NCI-H146 (cell line): ENCODE measurements at regions not wholly inside any gene's neighbourhood (a gene's known extent, or its start where the extent isn't known, plus 50 kb on each side); places are given as distances from the start of the nearest gene placed in this dataset.
A peak's percentile ranks its signal among the peaks of the same experiment; 100 is the strongest.
"Not testable (repeated sequence)": the region's sequence is repeated elsewhere in the genome, so short reads cannot be mapped to it uniquely, and the experiment has no call there.

ENCODE experiments used
- DNase-seq: peaks from one replicate; lab custom pipeline; 2025; lab: John Stamatoyannopoulos, UW

DNA sequence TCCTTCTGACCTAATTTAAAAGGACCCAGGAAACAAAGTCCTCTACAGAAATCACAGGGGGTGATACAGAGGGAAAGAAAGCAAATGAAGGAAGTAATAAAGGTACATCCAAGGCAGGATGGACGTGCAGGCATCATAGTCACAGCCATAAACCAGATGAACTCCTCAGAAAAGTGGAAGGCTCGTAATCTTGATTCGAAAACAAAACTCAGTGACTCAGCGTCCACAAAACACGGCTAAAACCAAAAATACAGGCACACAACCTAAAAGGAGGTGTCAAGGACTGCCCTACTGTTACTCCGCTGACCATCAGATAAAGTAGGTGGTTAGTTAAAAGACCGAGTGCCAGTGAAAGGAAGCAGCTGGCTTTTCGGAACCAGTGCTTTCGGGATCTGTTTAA lies 81.5 kb downstream of the TRIM69 start:
- DNase-seq: not testable (repeated sequence)

DNA sequence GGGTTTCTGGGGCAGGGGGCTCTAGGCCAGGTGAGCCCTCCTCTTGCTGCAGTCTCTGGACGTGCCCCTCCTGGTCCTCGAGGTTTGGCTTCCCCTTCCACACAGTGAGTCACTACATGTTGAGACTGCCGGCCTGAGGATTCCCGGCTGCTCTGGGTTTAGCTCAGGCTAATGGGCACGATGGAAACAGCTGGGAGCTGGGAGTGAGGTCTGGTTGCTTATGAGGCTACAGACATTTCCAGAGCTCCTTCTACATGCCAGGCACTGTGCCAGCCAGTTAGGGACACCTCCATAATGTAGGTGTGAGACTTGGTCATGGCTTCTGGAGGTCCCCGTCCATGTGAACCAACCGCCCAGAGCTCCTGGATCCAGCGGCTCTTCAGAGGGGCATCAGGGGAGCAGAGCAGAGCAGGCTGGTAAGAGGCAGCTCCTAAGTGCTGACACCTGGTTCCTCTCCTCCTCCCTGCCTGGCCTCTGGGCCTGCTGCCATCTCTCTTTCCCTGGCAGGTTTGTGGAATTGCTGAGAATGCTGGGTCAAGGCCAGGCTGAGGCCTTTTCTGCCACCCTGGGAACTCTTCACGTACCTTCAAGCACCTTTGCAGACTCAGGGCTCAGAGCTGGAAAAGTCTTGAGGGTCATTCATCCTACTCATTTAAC lies 83.1 kb downstream of the TRIM69 start:
- DNase-seq: not testable (repeated sequence)

DNA sequence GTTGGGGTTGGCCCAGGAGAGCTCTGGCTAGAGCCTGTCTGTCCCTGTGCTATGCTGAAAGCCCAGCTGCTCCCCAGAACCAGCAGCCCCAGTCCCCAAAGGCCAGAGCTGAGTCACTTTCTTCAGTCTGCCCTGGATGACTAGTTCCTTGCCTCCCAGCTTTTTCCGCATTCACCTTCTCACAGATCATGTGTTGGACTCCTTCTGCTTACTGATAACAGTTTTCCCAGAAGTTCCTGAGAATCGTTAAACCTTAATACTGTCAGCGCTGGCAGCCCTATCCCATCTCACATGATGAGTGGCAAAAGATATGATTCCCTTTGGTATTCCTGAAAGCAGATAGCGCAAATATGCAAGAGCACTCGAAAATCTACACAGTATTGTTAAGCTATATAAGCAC lies 84.2 kb downstream of the TRIM69 start:
- DNase-seq: not testable (repeated sequence)

DNA sequence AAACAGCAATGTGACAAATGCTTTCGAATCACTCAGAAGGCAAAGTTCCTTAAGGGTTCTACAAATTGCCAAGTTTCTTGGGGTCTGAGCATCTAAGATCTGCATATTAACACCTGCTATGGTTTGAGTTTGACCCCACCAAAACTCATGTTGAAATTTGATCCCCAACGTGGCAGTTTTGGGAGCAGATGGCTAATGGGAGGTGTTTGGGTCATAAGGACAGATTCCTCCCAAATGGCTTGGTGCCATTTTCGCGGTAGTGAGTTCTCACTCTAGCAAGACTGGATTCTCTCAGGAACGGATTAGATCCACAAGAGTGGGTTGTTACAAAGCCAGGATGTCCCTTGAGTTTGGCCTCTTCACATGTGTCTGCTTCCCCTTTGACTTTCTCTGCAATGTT lies 84.6 kb downstream of the TRIM69 start:
- DNase-seq: not testable (repeated sequence)

DNA sequence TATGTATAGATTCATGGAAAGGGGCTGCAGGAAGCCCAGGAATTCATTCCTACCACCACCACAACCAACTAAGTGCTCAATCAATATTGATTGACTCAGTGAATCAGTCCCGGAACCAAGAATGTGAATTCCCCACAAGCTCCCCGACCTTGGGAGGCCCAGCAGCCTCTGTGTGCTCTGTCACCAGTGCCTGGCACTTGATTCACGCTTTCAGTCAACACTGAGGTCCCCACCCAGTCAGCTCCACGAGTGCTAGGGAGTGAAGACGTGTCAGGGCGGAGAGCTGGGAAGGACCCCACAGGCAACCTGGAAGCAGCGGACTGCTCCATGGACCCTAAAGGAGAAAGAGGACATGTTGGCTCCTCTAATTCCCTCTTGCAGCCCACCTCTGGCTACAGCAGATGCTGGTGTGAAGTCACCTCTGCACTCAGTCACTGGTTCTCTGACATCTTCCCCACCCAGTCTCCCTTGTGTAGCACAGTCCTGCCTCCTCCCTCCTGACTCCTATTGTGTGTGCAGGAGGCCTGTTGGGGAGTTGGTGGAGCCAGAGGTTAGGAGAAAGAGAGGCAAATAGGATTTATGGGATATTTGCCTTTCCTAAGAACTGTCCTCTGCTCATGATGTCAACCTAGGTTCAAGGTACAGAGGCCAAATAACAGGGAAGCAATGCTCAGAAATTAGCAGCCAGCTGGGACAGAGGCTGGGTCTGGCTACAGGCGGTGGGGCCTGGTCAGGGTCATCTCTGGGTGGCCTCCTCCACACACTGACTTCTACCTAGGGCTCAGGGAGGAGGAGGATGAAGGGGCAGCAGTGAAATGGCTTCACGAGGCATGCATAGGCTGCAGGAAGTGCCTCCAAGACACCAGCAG lies 88.2 kb downstream of the TRIM69 start:
- DNase-seq: not testable (repeated sequence)

DNA sequence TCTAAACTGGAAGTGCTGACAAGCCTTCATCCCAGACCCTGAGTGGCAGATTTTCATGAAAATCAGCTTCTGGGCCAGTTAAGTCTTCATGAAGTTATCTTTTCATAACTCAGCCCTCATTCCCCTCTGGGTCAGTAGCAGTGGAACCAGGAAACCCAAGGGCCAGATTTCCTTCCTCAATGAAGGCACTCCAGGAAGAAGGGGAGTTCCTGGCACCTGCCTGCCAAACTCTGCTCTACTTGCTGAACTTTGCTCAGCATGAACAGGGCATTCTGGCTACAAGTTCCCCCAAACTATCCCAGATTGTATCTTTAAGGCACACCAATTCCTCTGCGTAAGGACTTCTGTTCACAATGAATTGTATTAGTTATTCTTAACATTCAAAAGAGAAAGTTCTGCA lies 90.3 kb downstream of the TRIM69 start:
- not testable (repeated sequence) for DNase-seq

DNA sequence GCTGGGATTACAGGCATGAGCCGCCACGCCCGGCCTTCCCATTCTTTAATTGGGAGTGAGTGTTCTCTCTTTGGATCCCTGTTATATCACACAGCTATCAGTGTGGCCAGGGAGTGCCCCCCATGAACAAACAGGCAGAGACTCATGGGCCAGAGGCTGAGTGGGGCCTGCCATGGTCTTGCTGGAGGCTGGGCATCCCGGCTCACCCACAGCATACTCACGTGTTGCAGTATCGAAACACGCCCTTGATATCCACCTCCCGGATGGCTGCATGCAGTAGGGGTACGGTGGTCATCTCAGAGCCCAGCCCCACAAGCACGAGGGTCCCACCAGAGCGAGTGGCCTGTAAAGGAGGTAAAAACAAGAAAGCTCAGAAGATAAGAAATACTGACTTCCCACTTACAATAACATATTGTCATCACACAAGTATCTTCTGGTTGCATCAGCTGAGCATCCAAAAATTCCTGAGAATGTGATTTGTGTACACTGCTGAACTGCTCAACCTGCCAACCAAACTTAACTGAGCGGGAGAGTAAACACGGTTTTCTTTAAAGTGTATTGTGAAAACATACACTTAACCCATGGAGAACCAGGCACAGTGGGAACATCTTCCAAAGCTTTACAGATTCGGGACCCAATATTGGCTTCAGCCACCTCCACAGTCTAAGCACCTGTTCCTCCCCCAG lies 92.0 kb downstream of the TRIM69 start:
- not testable (repeated sequence) for DNase-seq

DNA sequence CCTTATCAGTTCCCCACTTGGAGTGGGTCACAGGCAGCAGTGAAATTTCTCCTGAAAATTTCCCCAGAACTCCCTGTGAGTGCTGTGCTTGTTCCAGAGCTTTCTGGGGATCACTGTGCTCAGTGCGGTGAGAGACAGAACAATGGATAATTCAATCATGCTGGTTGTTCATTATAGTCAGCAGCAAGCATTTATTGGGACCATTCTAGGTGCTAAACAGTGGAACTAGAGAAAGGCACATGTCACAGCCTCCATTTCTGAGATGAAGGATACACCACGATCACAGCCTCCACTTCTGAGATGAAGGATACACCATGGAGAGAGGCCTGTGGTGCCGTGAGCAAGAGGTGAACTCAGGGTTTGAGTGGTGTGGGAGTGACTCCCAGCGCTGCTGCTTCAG lies 92.8 kb downstream of the TRIM69 start:
- not testable (repeated sequence) for DNase-seq

DNA sequence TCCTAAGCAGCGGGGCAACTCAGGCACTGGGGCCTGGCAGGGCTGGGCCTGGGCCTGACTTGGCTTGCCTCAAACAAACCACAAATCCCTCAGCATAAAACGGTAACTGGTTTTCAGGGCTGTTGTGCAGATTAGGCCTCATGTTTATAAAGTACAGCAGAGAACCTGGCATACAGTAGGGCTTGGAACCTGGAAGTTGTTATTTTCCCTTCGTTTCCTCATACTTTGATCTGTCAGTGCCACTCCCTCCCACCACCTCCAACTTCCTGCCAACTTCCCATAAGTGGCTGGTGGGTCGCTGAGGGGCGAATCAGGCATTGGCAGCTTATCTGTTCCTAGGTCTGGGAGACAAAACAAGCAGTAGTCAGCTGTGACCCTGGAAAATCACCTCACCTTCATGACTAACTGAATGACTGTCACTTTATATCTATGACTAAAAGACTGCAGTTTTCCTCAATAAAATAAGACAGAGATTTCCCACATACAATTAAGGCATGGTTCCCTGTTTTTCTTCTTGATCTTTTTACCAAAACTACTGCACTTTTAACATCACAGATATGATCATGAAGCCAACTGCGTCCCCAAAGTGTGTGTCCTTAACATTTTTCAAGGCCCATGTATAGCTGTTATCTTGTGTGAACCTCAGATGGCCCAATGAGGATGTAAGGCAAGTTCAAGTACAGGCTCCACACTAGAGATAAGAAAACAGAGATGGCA lies 94.5 kb downstream of the TRIM69 start:
- DNase-seq: not testable (repeated sequence)

DNA sequence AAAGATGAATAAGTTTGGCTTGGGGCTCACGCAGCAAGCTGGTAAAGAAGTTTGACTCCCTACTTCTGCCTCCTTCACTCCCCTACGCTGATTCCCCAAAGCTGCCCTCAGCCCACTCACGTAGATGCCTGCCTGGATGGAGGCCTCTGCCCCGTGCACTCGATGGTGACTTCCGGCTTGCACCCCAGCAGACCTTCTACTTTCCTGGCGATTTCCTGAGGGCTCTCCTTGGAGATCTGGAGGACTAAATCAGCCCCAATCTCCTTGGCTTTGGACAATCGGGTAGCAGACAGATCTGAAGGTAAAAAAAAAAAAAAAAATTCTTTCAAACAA lies 95.0 kb downstream of the TRIM69 start:
- not testable (repeated sequence) for DNase-seq

DNA sequence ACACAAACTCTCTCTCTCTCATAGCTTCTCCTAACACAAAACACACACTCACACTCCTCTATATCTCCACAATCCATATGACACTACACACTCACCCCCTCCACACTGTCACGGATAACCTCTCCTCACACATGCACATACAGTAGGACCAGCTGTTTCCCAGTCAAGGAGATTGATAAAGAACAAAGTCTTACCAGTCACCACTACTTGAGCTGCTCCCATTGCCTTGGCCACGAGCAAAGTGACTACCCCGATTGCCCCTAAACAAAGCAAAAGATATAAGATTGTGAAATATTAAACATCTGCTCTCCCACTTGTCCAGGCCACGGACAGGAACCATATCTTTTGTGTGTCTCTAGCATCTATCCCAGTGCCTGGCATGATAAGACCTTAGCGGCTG lies 95.8 kb downstream of the TRIM69 start:
- DNase-seq: not testable (repeated sequence)

DNA sequence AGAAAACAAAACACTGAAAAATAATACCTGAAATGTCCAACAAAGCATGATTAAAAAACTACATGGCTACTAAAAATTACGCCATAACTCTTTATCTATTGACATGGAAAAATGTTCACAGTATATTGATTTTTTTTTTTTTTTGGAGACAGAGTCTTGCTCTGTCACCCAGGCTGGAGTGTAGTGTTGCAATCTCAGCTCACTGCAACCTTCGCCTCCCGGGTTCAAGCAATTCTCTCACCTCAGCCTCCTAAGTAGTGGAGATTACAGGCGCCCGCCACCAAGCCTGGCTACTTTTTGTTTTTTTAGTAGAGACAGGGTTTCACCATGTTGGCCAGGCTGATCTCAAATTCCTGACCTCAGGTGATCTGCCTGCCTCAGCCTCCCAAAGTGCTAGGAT lies 96.8 kb downstream of the TRIM69 start:
- DNase-seq: not testable (repeated sequence)

DNA sequence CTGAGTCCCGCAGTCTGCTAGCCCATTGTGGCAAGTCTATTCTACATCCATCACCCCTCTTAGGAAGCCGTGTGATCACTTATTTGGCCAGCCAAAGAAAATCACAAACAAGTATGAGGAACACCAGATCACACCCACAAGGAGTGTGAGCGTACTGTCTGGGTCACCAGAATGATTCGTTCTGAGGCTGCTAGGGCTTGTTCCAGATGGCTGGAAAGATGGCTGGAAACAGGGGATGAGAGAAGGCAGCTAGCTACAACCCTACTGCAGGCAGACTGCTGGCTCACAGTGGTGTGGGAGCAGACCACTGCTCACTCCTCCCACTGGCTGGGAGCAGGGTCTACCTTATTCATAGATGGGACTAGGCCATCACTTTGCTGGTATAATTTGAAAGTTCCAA lies 97.4 kb downstream of the TRIM69 start:
- not testable (repeated sequence) for DNase-seq

DNA sequence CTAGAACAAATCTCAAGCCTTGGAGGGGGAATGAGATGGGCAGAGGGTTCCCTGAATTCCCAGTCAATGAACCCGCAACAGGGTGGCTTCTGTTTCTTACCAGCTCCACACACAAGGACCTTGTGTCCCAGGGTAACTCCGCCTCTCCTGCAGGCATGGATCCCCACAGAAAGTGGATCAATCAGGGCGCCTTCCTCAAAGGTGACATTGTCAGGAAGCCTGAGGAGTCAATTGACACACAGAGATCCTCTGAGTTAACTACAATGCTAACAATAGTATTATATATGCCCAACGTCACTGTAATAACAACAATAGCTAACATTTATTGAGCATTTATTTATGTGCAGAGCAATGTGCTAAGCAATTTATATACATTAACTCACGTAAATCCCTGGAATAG lies 98.8 kb downstream of the TRIM69 start:
- DNase-seq: not testable (repeated sequence)

DNA sequence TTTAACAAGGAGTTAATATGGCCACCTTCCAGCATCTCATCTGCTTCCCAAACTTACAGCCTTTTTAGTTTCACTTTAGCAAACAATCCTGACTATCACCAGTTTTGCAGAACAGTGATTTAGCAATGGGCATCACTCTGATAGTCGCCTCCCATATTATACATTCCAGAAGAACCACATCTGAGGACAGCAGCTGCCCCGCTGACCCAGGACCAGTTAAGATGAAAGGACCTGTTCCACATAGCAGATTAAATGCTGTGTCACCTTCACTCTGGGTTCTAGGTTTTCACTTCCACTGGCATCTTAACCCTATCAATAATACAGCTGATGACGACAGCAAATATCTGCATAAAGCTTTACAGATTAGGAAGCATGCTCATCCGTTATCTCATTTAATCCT lies 99.8 kb downstream of the TRIM69 start:
- no peak for DNase-seq

DNA sequence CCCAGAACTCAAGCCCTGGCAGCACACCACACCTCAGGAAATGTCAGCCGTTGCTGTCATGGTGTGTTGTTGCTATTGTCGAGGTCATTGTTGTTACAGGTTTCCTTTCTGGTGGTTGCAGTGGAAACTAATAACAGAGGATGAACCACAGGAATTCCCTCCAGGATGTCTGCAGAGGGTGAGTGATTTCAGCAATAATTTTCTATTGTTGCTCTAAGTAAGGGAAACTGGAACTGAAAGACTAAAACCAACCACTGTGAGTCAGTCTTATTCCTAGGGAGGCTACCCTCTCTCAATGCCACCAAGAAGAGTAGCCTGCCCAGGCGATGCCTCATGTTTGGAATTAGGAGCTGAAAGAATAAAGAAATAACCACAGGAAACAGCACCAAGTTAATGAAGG lies 102.6 kb downstream of the TRIM69 start:
- DNase-seq: not testable (repeated sequence)

DNA sequence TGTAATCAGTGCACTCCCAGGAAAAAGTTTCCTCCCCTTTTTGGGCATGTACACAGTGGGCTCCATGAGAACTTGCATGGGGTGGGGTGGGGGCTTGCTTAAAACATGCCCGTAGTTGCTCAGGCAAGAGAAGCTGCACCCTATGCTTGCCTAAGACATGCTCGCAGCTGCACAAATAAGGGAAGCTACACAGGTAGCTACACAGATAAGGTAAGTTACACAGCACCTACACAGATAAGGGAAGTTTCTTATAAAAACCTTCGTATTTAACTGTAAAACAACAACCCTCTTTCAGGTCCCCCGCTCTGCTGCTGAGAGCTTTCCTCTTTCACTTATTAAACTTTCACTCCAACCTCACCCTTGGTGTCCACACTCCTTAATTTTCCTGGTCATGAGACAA lies 105.4 kb downstream of the TRIM69 start:
- not testable (repeated sequence) for DNase-seq

DNA sequence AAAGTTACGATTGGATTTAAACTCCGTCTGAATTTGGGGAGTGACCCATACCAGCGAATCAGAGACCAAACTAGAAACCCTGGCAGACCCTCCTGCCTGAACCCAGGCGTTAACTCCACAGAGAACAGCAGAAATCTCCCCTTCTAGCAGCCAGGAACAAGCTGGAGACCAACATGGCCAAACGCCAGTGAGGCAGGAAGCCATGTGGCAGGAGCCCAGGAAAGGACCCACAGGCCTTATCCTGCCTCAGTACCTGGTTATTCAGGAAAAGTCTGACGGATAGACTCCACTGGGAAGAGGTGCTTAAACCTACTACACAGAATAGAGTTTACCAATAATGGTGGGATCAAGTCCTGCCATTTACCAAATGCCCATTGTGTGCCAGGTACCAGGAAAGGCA lies 106.6 kb downstream of the TRIM69 start:
- not testable (repeated sequence) for DNase-seq

DNA sequence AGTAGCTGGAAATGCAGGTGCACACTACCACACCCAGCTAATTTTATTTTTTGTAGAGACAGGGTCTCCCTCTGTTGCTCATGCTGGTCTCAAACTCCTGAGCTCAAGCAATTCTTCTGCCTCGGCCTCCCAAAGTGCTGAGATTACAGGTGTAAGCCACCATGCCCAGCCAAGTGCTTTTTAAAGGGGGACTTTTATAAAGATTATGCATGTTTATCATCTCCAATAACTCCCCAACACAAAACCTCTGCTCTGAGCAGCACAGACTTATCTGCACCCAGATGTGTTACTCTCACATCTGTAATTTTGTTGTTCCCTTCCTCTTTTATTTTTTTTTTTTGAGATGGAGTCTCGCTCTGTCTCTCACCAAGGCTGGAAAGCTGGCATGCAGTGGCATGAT lies 108.6 kb downstream of the TRIM69 start:
- not testable (repeated sequence) for DNase-seq

DNA sequence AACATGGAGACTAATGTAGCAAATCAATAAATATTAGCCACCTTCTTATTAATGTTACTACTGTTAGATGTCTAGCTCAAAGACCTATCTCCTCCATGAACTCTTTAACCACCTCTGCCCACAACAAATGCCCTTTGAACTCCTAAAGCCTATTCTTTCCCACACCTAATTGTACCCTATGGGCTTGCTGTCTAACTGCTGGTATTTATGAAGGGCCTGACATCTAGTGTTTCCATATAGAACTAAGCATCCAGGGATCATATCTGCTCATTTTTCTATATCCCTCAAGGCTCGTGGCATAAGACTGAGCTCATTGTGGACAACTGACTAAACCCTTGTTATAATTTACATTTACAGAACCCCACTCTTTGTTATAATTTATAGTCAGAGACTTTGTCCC lies 109.8 kb downstream of the TRIM69 start:
- not testable (repeated sequence) for DNase-seq

DNA sequence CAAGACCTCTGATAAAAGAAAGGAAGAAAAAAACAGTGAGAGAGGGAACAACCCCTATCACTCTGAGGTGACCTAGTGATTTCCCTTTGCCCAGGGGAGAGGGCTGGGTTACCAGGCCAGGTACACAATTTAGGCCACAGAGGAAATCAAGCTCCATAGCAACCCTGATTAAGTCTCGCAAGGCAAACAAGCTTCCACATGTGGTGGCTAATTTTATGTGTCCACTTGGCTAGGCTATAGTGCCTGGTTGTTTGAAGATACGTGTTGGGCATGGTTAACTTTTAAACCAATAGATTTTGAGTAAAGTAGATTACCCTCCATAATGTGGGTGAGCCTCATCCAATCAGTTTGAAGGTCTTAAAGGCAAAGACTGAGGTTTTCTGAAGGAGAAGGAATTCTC lies 108.9 kb upstream of the TERB2 start:
- not testable (repeated sequence) for DNase-seq

DNA sequence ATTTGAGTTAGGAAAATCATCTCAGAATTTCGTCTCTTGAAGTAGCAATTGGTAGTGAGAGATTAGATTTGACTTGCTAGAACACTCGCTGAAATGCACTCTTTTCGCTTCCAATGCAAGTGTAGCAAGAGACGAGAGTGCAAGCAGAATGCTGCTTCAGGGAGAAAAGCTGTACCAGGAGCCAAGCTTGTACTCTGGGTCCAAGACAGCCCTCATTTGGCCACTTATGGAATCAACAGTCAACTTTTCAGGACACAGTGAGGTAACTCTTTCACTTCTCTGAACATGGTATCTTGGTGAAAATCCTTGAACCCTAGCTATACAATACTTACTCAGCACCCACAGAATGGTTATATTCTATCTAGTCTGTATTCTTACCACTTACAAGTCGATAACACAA lies 107.6 kb upstream of the TERB2 start:
- peak; percentile 19 for DNase-seq
